Kidney (tissue), 13 donors: ENCODE measurements at regions not wholly inside any gene's neighbourhood (a gene's known extent, or its start where the extent isn't known, plus 50 kb on each side); places are given as distances from the start of the nearest gene placed in this dataset.

ENCODE experiments used
- DNase-seq, 5 donors: peaks; one replicate each; pipeline ENCODE4 v3.0.0-alpha.2; 2013 to 2020
- FAIRE-seq: peaks from 2 replicates; lab custom pipeline; 2012; peaks lifted over from hg19 to GRCh38; lab: Jason Lieb, UNC
- H3K27ac ChIP-seq, 2 donors: one replicate each; pipeline ENCODE4 v1.7.0; 2013; ENCODE audit warnings: low read depth in 2 of 2, low read length in 2 of 2, inconsistent platforms in 1 of 2
- H3K27me3 ChIP-seq: one replicate; pipeline ENCODE4 v1.7.1; 2013; ENCODE audit warnings: low read length, inconsistent platforms; ENCODE audit not compliant: control insufficient read depth, insufficient read depth
- H3K36me3 ChIP-seq, 3 donors: one replicate each; pipeline versions ENCODE4 v1.7.0 to v1.7.1; 2013; ENCODE audit warnings: low read length in 3 of 3, control low read depth in 1 of 3, inconsistent platforms in 1 of 3; ENCODE audit not compliant: insufficient read depth in 3 of 3, control insufficient read depth in 2 of 3
- H3K4me1 ChIP-seq, 3 donors: one replicate each; pipeline versions ENCODE4 v1.7.0 to v1.7.1; 2013; ENCODE audit warnings: low read length in 3 of 3, inconsistent platforms in 1 of 3, low read depth in 1 of 3; ENCODE audit not compliant: control insufficient read depth in 2 of 3, insufficient read depth in 2 of 3
- H3K4me3 ChIP-seq, 3 donors: one replicate each; pipeline versions ENCODE4 v1.7.0 to v1.8.1; 2013; ENCODE audit warnings: low read length in 3 of 3, control low read depth in 1 of 3, inconsistent platforms in 1 of 3
- H3K9ac ChIP-seq, 3 donors: one replicate each; pipeline versions ENCODE4 v1.7.0 to v1.7.1; 2013; ENCODE audit warnings: low read length in 3 of 3, control low read depth in 1 of 3, inconsistent platforms in 1 of 3
- H3K9me3 ChIP-seq, 3 donors: one replicate each; pipeline versions ENCODE4 v1.7.0 to v1.7.1; 2013; ENCODE audit warnings: low read length in 3 of 3, control low read depth in 1 of 3, inconsistent platforms in 1 of 3; ENCODE audit not compliant: control insufficient read depth in 2 of 3, insufficient read depth in 1 of 3
- intact Hi-C: fragments of 100-400 bp; cut with DNase I; formaldehyde crosslinking; loops from one replicate; pipeline ENCODE4 v1.11.1; 2022
- TF ChIP-seq, protein P1 (sequence below): IDR thresholded peaks from 3 replicates; pipeline ENCODE4 v1.5.1; 2012; ENCODE audit warnings: mild to moderate bottlenecking, moderate library complexity, borderline replicate concordance; ENCODE audit not compliant: insufficient read depth; ENCODE audit errors: extremely low read depth
- donor health status: control.
- donor health status: control.
- donor health status: control.
- donor health status: control.
- donor health status: control.
- donor health status: DM: yes; HTN: yes; CAD: no.
- donor health status: Normal renal cell carcinoma (clear cell type).

DNA sequence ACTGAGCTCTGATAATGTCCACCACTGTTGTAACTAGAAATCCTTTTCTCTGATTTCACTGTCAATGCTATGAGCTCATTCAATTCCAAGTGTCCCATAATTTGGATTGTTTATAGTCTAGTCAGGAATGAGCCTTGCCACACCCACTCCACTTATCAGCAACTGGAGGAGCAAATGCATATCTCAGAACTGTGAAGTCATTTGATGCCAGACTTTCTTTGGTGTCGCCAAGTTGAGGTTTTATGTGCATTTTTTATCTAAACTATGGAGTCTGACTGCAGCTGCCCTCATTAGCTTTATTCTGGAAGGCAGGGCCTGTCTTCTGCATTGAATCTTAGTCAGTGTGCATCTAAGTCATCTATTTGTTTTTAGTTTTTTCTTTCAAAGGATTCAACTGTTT, 361.3 kb downstream of the PMP22 start:
- H3K9me3 ChIP-seq = no peaks in the 10 kb centered on the region
- H3K27ac ChIP-seq = no peak overlapping the region
- DNase-seq = no peak
- no peaks in the 10 kb centered on the region for H3K4me1 ChIP-seq
- no peaks in the 10 kb centered on the region for H3K36me3 ChIP-seq
- TF ChIP-seq, protein P1, sequence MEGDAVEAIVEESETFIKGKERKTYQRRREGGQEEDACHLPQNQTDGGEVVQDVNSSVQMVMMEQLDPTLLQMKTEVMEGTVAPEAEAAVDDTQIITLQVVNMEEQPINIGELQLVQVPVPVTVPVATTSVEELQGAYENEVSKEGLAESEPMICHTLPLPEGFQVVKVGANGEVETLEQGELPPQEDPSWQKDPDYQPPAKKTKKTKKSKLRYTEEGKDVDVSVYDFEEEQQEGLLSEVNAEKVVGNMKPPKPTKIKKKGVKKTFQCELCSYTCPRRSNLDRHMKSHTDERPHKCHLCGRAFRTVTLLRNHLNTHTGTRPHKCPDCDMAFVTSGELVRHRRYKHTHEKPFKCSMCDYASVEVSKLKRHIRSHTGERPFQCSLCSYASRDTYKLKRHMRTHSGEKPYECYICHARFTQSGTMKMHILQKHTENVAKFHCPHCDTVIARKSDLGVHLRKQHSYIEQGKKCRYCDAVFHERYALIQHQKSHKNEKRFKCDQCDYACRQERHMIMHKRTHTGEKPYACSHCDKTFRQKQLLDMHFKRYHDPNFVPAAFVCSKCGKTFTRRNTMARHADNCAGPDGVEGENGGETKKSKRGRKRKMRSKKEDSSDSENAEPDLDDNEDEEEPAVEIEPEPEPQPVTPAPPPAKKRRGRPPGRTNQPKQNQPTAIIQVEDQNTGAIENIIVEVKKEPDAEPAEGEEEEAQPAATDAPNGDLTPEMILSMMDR = no peak
- H3K27me3 ChIP-seq = no peaks in the 10 kb centered on the region
- no peak overlapping the region for H3K4me3 ChIP-seq
- no peak for FAIRE-seq
- intact Hi-C loops = no loop called here
- no peak overlapping the region for H3K9ac ChIP-seq

DNA sequence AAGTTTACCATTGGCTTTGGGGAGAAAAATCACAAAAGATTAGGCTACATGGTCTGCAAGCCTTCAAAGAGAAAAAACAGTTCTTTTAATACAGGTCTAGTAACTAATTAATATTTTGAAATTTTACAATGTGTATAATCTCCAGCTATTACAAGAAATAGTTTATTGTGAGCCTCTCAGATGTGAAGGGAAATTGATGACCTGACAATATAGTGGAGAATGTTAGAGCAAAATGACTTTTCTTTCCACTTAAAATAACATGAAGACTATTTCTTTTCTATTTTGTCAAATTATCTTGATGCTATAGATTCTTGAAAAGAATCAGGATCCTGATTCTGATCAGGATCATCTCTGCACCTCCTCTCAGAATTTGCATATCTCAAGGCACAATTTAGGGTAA, 362.3 kb downstream of the PMP22 start:
- Histone ChIP-seq H3K27ac (no peak overlapping the region), H3K4me1 (no peaks in the 10 kb centered on the region), H3K4me3 (no peak overlapping the region), H3K36me3 (no peaks in the 10 kb centered on the region), H3K27me3 (no peaks in the 10 kb centered on the region), H3K9ac (no peak overlapping the region), H3K9me3 (no peaks in the 10 kb centered on the region)
- FAIRE-seq (no peak), DNase-seq (no peak)
- TF ChIP-seq, protein P1 = no peak
- intact Hi-C loops = no loop called here

DNA sequence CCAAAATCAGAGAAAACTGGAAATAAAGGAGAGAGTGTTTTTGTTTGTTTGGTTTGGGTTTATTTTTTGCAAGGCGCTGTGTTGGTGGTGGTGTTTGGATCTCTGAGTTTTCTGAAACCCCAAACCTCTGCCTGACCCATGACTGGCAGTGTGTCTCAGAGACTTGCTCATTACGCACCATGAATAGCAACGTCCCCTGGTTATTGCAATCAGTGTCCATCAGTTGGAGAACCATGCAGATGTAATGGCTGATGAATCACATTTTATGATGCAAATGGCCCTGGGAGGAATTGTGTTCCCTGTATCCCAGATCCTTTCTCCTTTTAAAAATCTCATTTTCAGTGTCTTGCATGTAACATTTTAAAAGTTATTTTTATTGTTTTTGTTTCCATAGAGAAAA, 362.8 kb downstream of the PMP22 start:
- Histone ChIP-seq H3K4me1 (no peaks in the 10 kb centered on the region), H3K9me3 (no peaks in the 10 kb centered on the region), H3K36me3 (no peaks in the 10 kb centered on the region), H3K27me3 (no peaks in the 10 kb centered on the region), H3K9ac (no peak overlapping the region), H3K4me3 (no peak overlapping the region), H3K27ac (no peak overlapping the region)
- DNase-seq = no peak
- intact Hi-C loops = no loop called here
- TF ChIP-seq, protein P1 = no peak
- FAIRE-seq = no peak

DNA sequence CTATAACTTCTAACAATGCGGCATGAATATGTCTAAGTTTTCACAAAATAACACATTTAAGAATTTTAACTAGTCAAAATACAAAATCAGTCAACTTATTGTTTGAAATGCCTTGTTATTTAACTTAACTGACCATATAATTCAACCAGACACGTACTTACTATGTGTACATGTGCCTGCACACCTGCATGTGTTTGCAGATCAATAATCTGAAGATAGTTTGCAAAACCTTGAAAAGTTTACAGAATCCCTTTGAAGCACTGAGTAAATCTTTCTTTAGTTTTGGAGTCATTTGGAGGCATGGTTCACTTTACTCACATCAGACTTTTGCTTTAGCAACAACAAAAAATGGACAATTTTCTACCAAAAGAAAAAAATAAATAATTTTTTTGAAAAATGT, 363.8 kb downstream of the PMP22 start:
- FAIRE-seq (no peak), DNase-seq (no peak)
- TF ChIP-seq, protein P1 = no peak
- H3K9me3 ChIP-seq = no peaks in the 10 kb centered on the region
- no peaks in the 10 kb centered on the region for H3K36me3 ChIP-seq
- H3K9ac ChIP-seq = no peak overlapping the region
- H3K27ac ChIP-seq = no peak overlapping the region
- H3K4me1 ChIP-seq = no peaks in the 10 kb centered on the region
- H3K4me3 ChIP-seq = no peak overlapping the region
- H3K27me3 ChIP-seq = no peaks in the 10 kb centered on the region
- intact Hi-C loops = no loop called here
